Breast epithelium (tissue), 4 donors: ENCODE measurements at regions not wholly inside any gene's neighbourhood (a gene's known extent, or its start where the extent isn't known, plus 50 kb on each side); places are given as distances from the start of the nearest gene placed in this dataset.

Experiments
- DNase-seq, 2 donors: peaks; one replicate each; pipeline ENCODE4 v3.0.0-alpha.2; 2019; ENCODE audit warnings: low spot score in 2 of 2
- H3K27ac ChIP-seq, 2 donors: fragments of 200-600 bp; sonication (generic) in 1 of 2; one replicate each; pipeline ENCODE4 v1.5.1; 2016 to 2019; ENCODE audit warnings: mild to moderate bottlenecking in 1 of 2
- H3K27me3 ChIP-seq, 2 donors: fragments of 200-600 bp; sonication (generic) in 1 of 2; one replicate each; pipeline versions ENCODE4 v1.5.1 to v1.6.0; 2017 to 2019; ENCODE audit warnings: control low read depth in 1 of 2, mild to moderate bottlenecking in 1 of 2
- H3K36me3 ChIP-seq: fragments of 200-600 bp; one replicate; pipeline ENCODE4 v1.5.1; 2019
- H3K4me1 ChIP-seq, 2 donors: fragments of 200-600 bp; sonication (generic); one replicate each; pipeline ENCODE4 v1.5.1; 2016 to 2019; ENCODE audit warnings: control low read depth in 1 of 2
- H3K4me3 ChIP-seq, 3 donors: fragments of 200-600 bp; sonication (generic); 1 replicate in 2 of 3; 2 replicates in 1 of 3; pipeline ENCODE4 v1.5.1; 2016 to 2019; ENCODE audit warnings: mild to moderate bottlenecking in 3 of 3, moderate library complexity in 2 of 3
- H3K9me3 ChIP-seq, 2 donors: fragments of 200-600 bp; sonication (generic) in 1 of 2; one replicate each; pipeline ENCODE4 v1.5.1; 2016 to 2019; ENCODE audit warnings: control low read depth in 1 of 2
- CTCF ChIP-seq, 3 donors: fragments of 450-650 bp; IDR thresholded peaks; one replicate each; pipeline ENCODE4 v1.5.1; 2016 to 2017; ENCODE audit warnings: antibody characterized with exemption in 3 of 3, mild to moderate bottlenecking in 3 of 3, moderate library complexity in 3 of 3
- POLR2A ChIP-seq: fragments of 450-650 bp; IDR thresholded peaks from one replicate; pipeline ENCODE4 v1.6.1; 2016; ENCODE audit warnings: antibody characterized with exemption, mild to moderate bottlenecking, moderate library complexity
- POLR2AphosphoS5 ChIP-seq, 3 donors: sonication (generic); formaldehyde crosslinking; IDR thresholded peaks; one replicate each; pipeline ENCODE4 v1.6.1; 2017; ENCODE audit warnings: antibody characterized with exemption in 3 of 3
- intact Hi-C: fragments of 100-400 bp; cut with DNase I; formaldehyde crosslinking; loops from one replicate; pipeline ENCODE4 v1.15.1; 2023; ENCODE audit warnings: low total_unique reads

DNA sequence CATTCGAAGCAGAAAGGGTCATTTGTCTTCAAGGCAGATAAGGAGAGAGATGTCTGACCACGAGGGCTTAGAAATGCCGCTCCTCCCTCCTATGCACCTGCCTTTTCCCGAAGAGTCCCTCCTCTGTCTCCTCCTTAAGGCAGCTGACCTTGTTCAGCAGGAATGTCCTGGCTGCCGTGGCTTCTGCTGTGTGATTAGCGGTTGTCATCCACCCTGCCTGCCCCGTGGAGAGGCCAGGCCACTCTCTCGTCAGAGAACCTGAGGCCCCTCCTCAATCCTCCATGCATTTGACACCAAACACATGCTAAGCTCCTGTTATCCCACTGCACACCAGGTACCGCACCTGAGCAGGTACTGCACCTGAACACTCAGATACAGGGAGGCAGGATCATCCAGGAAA is 834.6 kb downstream of the TBC1D22A start:
- Histone ChIP-seq H3K27me3 (peaks cover 0 to 20% of the 10 kb centered on the region in 2 donors), H3K4me3 (no peak overlapping the region), H3K9me3 (no peaks in the 10 kb centered on the region), H3K27ac (no peak overlapping the region), H3K36me3 (no peaks in the 10 kb centered on the region), H3K4me1 (no peaks in the 10 kb centered on the region)
- no peak for TF ChIP-seq CTCF (IDR thresholded peaks at IDR 0.05)
- TF ChIP-seq POLR2AphosphoS5 (IDR thresholded peaks at IDR 0.05): no peak
- no peak for TF ChIP-seq POLR2A
- DNase-seq: no peak
- intact Hi-C loops: no loop called here

GRCh38 chr22:47596176-47596690 is 833.8 kb downstream of the TBC1D22A start:
- Histone ChIP-seq H3K9me3 (no peaks in the 10 kb centered on the region), H3K27ac (no peak overlapping the region), H3K4me1 (no peaks in the 10 kb centered on the region), H3K4me3 (no peak overlapping the region), H3K36me3 (no peaks in the 10 kb centered on the region), H3K27me3 (peaks cover 0 to 15% of the 10 kb centered on the region in 2 donors)
- TF ChIP-seq CTCF (IDR thresholded peaks at IDR 0.05) (no peak), POLR2A (no peak), POLR2AphosphoS5 (IDR thresholded peaks at IDR 0.05) (no peak)
- no peak for DNase-seq
- intact Hi-C loops: no loop called here

DNA sequence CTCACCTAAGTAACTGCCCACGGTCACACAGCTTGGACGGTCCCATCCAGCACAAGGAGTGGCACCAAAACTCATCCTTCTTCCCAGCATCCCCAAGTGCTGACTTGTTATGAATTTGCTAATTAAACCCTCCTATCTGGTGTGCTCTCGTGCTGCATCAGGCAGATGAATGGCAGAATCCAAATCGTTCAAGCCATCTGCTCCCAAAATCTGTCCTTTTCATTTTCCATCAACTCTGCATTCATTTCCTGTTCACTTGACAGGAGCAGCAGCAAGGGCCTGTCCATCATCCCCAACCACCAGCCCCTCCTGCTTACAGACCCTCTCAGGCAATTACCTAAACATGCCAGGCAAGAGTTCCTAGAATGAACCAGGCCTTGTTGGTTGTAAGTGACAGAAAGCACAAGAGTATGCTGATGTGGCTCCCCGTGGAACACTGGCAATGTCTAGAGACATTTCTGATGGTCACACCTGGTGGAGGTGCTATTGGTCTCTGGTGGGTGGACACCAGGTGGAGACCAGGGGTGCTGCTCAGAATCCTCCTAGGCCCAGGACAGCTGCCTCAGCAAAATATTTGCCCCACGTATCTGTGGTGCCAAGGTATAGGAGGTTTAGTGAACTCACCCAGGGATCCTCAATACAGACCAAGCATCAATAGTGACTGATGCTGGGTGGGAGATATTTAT is 832.5 kb downstream of the TBC1D22A start:
- Histone ChIP-seq H3K36me3 (no peaks in the 10 kb centered on the region), H3K4me1 (no peaks in the 10 kb centered on the region), H3K27me3 (peaks cover 0 to 12% of the 10 kb centered on the region in 2 donors), H3K4me3 (no peak overlapping the region), H3K27ac (no peak overlapping the region), H3K9me3 (no peaks in the 10 kb centered on the region)
- intact Hi-C loops: no loop called here
- TF ChIP-seq POLR2AphosphoS5 (IDR thresholded peaks at IDR 0.05): no peak
- TF ChIP-seq POLR2A: no peak
- TF ChIP-seq CTCF (IDR thresholded peaks at IDR 0.05): no peak
- DNase-seq: no peak

GRCh38 chr22:47593911-47594311 is 831.5 kb downstream of the TBC1D22A start:
- DNase-seq: no peak
- intact Hi-C loops: no loop called here

More at GRCh38 chr22:47593911-47594311, 831.5 kb downstream of the TBC1D22A start:
- no peak overlapping the region for H3K4me3 ChIP-seq
- no peaks in the 10 kb centered on the region for H3K4me1 ChIP-seq
- peaks cover 0 to 22% of the 10 kb centered on the region in 2 donors for H3K27me3 ChIP-seq
- TF ChIP-seq CTCF (IDR thresholded peaks at IDR 0.05) (no peak), POLR2A (no peak), POLR2AphosphoS5 (IDR thresholded peaks at IDR 0.05) (no peak)
- no peak overlapping the region for H3K27ac ChIP-seq
- H3K9me3 ChIP-seq: no peaks in the 10 kb centered on the region
- H3K36me3 ChIP-seq: no peaks in the 10 kb centered on the region
